Raji (cell line): ENCODE measurements at regions not wholly inside any gene's neighbourhood (a gene's known extent, or its start where the extent isn't known, plus 50 kb on each side); places are given as distances from the start of the nearest gene placed in this dataset.

Experiments used
- POLR2A ChIP-seq: IDR thresholded peaks from 2 replicates; pipeline ENCODE4 v1.6.1; 2011; ENCODE audit warnings: low read depth, low read length, control low read depth; ENCODE audit not compliant: insufficient read depth

GRCh38 chr3:194888916-194889315 is 203.2 kb downstream of the FAM43A start:
- TF ChIP-seq POLR2A: no peak

- TF ChIP-seq POLR2A: no peak
Observed at GRCh38 chr3:194890091-194890490, 204.4 kb downstream of the FAM43A start.

- TF ChIP-seq POLR2A: no peak
Observed at GRCh38 chr3:194893121-194893987, 207.7 kb downstream of the FAM43A start.

GRCh38 chr3:194894538-194894937 is 208.9 kb downstream of the FAM43A start:
- TF ChIP-seq POLR2A: no peak

GRCh38 chr3:194900854-194901522 is 215.3 kb downstream of the FAM43A start:
- TF ChIP-seq POLR2A: no peak

GRCh38 chr3:194905696-194906095 is 220.0 kb downstream of the FAM43A start:
- no peak for TF ChIP-seq POLR2A

GRCh38 chr3:194906229-194906629 is 220.5 kb downstream of the FAM43A start:
- no peak for TF ChIP-seq POLR2A

GRCh38 chr3:194906970-194907629 is 221.4 kb downstream of the FAM43A start:
- TF ChIP-seq POLR2A: no peak

- no peak for TF ChIP-seq POLR2A
Observed at GRCh38 chr3:194907811-194908210, 222.1 kb downstream of the FAM43A start.

GRCh38 chr3:194908496-194908895 is 222.8 kb downstream of the FAM43A start:
- no peak for TF ChIP-seq POLR2A

- TF ChIP-seq POLR2A: no peak
Observed at GRCh38 chr3:194908972-194909371, 223.3 kb downstream of the FAM43A start.

- no peak for TF ChIP-seq POLR2A
Observed at GRCh38 chr3:194910414-194910984, 224.8 kb downstream of the FAM43A start.

- no peak for TF ChIP-seq POLR2A
Observed at GRCh38 chr3:194913316-194913715, 227.6 kb downstream of the FAM43A start.

- no peak for TF ChIP-seq POLR2A
Observed at GRCh38 chr3:194925614-194926013, 239.9 kb downstream of the FAM43A start.

- no peak for TF ChIP-seq POLR2A
Observed at GRCh38 chr3:194928227-194928626, 242.5 kb downstream of the FAM43A start.
